HG02763 (cell line): ENCODE measurements at regions not wholly inside any gene's neighbourhood (a gene's known extent, or its start where the extent isn't known, plus 50 kb on each side); places are given as distances from the start of the nearest gene placed in this dataset.

Experiments used
- ATAC-seq: cut with Tn5 transposase; IDR thresholded peaks from one replicate; pipeline ENCODE4 v1.9.1; 2021; ENCODE audit warnings: mild to moderate bottlenecking, moderate library complexity; ENCODE audit not compliant: unreplicated experiment

GRCh38 chr11:128198216-128198772 is 389.1 kb downstream of the ETS1 start:
- ATAC-seq, result no peak

- no peak for ATAC-seq
These were observed 391.1 kb downstream of the ETS1 start for GRCh38 chr11:128196235-128196634.

- no peak for ATAC-seq
These were observed 391.6 kb downstream of the ETS1 start for GRCh38 chr11:128195756-128196155.

- ATAC-seq, result no peak
These were observed 392.2 kb downstream of the ETS1 start for GRCh38 chr11:128195057-128195751.

GRCh38 chr11:128194216-128194615 is 393.1 kb downstream of the ETS1 start:
- ATAC-seq, result no peak

GRCh38 chr11:128193615-128194014 is 393.7 kb downstream of the ETS1 start:
- ATAC-seq, result no peak

- ATAC-seq, result no peak
These were observed 397.0 kb downstream of the ETS1 start for GRCh38 chr11:128190312-128190711.

GRCh38 chr11:128189823-128190222 is 397.5 kb downstream of the ETS1 start:
- no peak for ATAC-seq

GRCh38 chr11:128188346-128189004 is 398.9 kb downstream of the ETS1 start:
- ATAC-seq, result no peak

GRCh38 chr11:128187835-128188234 is 399.5 kb downstream of the ETS1 start:
- no peak for ATAC-seq

- no peak for ATAC-seq
These were observed 400.0 kb downstream of the ETS1 start for GRCh38 chr11:128187377-128187776.

- ATAC-seq, result no peak
These were observed 402.4 kb downstream of the ETS1 start for GRCh38 chr11:128184981-128185380.

- no peak for ATAC-seq
These were observed 404.5 kb downstream of the ETS1 start for GRCh38 chr11:128182844-128183243.

GRCh38 chr11:128181984-128182383 is 405.4 kb downstream of the ETS1 start:
- no peak for ATAC-seq

GRCh38 chr11:128181088-128181480 is 406.3 kb downstream of the ETS1 start:
- no peak for ATAC-seq

GRCh38 chr11:128180441-128181087 is 406.8 kb downstream of the ETS1 start:
- ATAC-seq, result no peak

- ATAC-seq, result no peak
These were observed 407.8 kb downstream of the ETS1 start for GRCh38 chr11:128179512-128179911.

- no peak for ATAC-seq
These were observed 408.3 kb downstream of the ETS1 start for GRCh38 chr11:128179039-128179438.

- ATAC-seq, result no peak
These were observed 412.7 kb downstream of the ETS1 start for GRCh38 chr11:128174465-128175291.

- no peak for ATAC-seq
These were observed 415.1 kb downstream of the ETS1 start for GRCh38 chr11:128172046-128172878.
